ENCODE measurements at regions not wholly inside any gene's neighbourhood (a gene's known extent, or its start where the extent isn't known, plus 50 kb on each side); places are given as distances from the start of the nearest gene placed in this dataset.

DNA sequence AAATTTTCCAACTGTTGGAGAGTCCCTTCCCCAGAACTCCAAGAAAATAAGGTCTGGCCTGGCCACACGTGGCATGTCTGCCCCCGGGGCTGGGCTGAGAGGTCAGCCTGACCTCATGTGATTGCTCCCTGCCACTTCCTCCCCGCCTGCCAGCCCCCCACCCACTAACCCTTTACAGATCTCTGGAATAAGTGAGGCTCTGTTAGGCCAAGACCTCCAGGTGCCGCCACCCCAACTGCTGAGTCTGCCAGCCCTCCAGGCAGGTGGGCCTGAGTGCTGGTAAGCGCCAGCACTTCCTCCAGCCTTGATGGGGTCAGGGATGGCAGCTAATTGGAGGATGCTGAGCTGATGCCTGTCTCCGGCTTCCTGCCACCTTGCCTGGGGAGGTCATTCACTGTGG is 658.4 kb downstream of the MED13L start:
- H3K4me1 Mint-ChIP-seq = no peaks in the 10 kb centered on the region
- no peak overlapping the region for H3K4me3 Mint-ChIP-seq
- H3K27ac Mint-ChIP-seq = no peak overlapping the region
- no peak for DNase-seq
- H3K9me3 Mint-ChIP-seq = peaks cover 8% of the 10 kb centered on the region
- H3K36me3 Mint-ChIP-seq = no peaks in the 10 kb centered on the region
- H3K27me3 Mint-ChIP-seq = peaks cover 14% of the 10 kb centered on the region

DNA sequence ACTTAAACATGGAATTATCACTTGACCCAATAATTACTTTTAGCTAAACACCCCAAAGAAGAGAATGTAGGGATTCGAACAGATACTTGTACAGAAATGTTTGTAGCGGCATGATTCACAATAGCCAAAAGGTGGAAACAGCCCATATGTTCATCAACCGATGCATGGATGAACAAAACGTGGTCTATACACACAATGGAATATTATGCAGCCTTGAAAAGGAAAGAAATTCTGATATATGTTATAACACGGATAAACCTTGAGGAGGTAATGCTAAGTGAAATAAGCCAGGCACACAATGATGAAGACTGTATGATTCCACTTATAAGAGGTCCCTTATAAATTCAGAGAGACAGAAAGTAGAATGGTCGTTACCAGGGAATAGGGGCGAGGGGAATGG is 659.4 kb downstream of the MED13L start:
- DNase-seq = no peak

GRCh38 chr12:115617391-115617790 is 660.1 kb downstream of the MED13L start:
- no peaks in the 10 kb centered on the region for H3K36me3 Mint-ChIP-seq
- no peak for DNase-seq
- H3K4me1 Mint-ChIP-seq = no peaks in the 10 kb centered on the region
- peaks cover 5% of the 10 kb centered on the region for H3K27me3 Mint-ChIP-seq
- H3K9me3 Mint-ChIP-seq = peaks cover 8% of the 10 kb centered on the region
- H3K4me3 Mint-ChIP-seq = no peak overlapping the region
- H3K27ac Mint-ChIP-seq = no peak overlapping the region

More for the DNA sequence above, 659.4 kb downstream of the MED13L start:
- H3K4me1 Mint-ChIP-seq = no peaks in the 10 kb centered on the region
- H3K27ac Mint-ChIP-seq = no peak overlapping the region
- H3K36me3 Mint-ChIP-seq = no peaks in the 10 kb centered on the region
- H3K27me3 Mint-ChIP-seq = peaks cover 5% of the 10 kb centered on the region
- H3K4me3 Mint-ChIP-seq = no peak overlapping the region
- peaks cover 8% of the 10 kb centered on the region for H3K9me3 Mint-ChIP-seq

DNA sequence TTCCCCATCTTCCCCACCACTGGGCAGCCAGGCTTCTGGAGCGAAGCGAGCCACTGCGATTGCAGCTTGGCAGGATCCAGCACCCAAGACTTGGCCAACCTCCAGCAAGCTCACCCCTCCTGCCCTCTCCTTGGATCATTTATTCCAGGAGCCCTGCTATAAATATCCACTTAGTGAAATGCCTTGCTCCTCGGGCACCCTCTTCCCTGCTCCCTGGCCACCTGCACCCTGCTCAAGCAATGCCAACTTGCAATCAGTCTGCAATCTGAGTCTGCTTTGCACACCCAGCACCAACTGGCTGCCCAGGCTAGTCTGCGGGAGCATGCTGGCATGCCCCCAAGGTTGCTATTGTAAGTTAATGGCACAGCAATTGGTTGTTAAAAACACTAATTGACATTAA is 666.0 kb downstream of the MED13L start:
- Mint-ChIP-seq H3K36me3 (no peaks in the 10 kb centered on the region), H3K4me1 (no peaks in the 10 kb centered on the region), H3K9me3 (no peaks in the 10 kb centered on the region), H3K27ac (no peak overlapping the region), H3K4me3 (no peak overlapping the region), H3K27me3 (peaks cover 2% of the 10 kb centered on the region)
- no peak for DNase-seq

DNA sequence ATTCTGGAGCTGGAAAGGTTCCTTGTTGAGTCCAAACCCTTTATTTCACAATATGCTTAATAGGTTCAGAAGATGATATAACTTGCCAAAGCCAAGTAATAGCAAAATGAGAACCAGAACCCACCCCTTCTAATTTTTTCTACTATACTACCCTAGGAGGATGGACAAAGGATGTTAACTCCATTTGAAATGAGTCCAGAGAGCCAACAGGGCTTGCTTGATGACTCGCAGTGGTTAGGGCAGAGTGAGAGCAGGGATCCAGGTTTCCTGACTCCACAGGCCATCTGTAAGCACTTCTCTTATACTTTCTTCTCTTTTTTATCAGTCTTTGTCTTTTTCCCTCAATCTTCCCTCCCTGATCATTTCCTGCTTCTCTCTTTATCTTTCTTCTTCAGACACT is 668.1 kb downstream of the MED13L start:
- peaks cover 19% of the 10 kb centered on the region for H3K27me3 Mint-ChIP-seq
- no peak overlapping the region for H3K4me3 Mint-ChIP-seq
- H3K36me3 Mint-ChIP-seq = no peaks in the 10 kb centered on the region
- no peak for DNase-seq
- no peak overlapping the region for H3K27ac Mint-ChIP-seq
- no peaks in the 10 kb centered on the region for H3K9me3 Mint-ChIP-seq
- no peaks in the 10 kb centered on the region for H3K4me1 Mint-ChIP-seq

- no peaks in the 10 kb centered on the region for H3K36me3 Mint-ChIP-seq
- H3K4me3 Mint-ChIP-seq = no peak overlapping the region
- H3K9me3 Mint-ChIP-seq = no peaks in the 10 kb centered on the region
- H3K4me1 Mint-ChIP-seq = no peaks in the 10 kb centered on the region
- no peak for DNase-seq
- no peak overlapping the region for H3K27ac Mint-ChIP-seq
- peaks cover 28% of the 10 kb centered on the region for H3K27me3 Mint-ChIP-seq
Measured at GRCh38 chr12:115606040-115606439, 671.5 kb downstream of the MED13L start.

DNA sequence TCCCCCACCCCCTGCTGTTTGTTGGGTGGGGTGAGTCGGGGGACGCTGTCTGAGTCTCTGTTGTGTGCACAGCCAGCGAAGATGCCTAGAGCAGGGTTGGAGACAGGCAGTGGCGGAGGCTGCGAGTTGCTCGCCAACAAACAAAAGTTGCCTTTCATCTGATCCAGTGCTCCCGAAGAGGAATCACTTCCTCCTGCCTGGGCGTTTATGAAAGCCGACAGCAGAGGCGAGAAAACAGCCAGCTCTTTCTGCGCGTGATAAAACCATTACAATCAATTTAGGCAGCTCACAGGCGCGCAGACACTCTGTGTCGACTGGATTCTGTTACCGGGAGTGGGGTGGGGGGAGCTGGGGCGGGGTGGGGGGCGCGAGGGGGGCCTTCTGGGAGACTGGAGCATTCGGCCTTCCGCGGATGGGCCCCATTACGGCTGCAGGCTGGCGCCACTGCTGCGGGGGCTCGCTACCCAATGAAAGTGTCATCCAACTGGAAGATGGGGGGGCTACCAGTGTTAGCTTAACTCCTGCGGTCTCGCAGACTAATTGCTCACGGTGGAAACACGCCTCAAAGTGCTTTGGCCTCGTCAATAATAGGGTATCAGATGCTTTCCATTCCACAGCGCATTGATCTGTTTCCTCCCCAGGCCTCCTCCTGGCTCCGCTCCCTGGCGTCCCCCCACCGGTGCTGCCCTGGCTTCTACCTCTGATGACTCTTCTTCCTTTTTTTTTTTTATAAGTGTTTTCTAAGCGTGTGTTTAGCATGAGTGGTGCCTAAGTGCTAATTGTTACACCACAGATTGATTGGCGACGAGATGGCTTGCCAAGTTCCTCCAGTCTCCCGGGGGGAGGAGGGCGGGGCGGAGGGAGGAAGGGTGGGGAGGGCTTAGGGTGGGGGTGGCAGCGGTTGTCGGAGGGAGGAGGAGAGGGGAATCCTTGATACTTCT is 678.4 kb downstream of the MED13L start:
- Mint-ChIP-seq H3K27me3 (peaks cover 42% of the 10 kb centered on the region), H3K4me3 (no peak overlapping the region), H3K36me3 (no peaks in the 10 kb centered on the region), H3K4me1 (no peaks in the 10 kb centered on the region), H3K9me3 (peaks cover 4% of the 10 kb centered on the region), H3K27ac (no peak overlapping the region)
- no peak for DNase-seq

- H3K9me3 Mint-ChIP-seq = peaks cover 4% of the 10 kb centered on the region
- H3K4me1 Mint-ChIP-seq = no peaks in the 10 kb centered on the region
- peaks cover 37% of the 10 kb centered on the region for H3K27me3 Mint-ChIP-seq
- no peak for DNase-seq
- no peaks in the 10 kb centered on the region for H3K36me3 Mint-ChIP-seq
- no peak overlapping the region for H3K4me3 Mint-ChIP-seq
- no peak overlapping the region for H3K27ac Mint-ChIP-seq
Measured at GRCh38 chr12:115597157-115597712, 680.3 kb downstream of the MED13L start.

DNA sequence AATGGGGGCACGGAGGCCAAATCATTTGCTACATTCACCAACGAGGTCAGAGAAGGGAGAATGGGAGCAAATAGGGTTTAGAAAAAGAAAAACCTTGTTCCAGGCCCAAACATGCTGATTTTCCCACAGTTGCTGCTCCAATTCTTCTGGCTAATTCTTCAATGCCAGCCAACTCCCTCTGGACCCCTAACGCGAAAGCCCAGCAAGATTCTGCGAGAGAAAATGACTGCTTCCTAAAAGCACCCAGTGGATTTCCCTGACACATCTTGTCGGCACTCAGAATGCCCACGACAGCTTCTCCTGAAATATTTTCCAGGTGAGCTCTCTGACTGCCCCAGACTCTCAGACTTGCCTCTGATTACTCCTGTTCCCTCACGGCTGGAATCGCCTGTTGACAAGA is 689.4 kb downstream of the MED13L start:
- no peak for DNase-seq
- Mint-ChIP-seq H3K36me3 (no peaks in the 10 kb centered on the region), H3K9me3 (peaks cover 5% of the 10 kb centered on the region), H3K4me3 (no peak overlapping the region), H3K27me3 (no peaks in the 10 kb centered on the region), H3K4me1 (no peaks in the 10 kb centered on the region), H3K27ac (no peak overlapping the region)

DNA sequence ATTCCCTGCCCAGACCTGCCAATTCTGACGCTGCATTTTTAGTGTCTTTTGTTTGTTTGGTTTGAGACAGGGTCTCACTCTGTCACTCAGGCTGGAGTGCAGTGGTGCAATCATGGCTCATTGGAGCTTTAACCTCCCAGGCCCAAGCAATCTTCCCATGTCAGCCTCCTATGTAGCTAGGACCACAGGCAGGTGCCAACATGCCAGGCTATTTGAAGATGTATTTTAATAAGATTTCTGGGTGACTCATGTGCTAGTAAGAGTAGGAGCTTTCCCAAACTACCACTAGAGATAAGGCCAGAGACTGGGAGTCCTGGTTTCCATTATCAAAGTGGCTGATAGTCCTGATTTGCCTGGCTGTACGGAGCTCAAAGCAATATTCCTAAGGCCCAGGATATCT is 693.3 kb downstream of the MED13L start:
- no peak overlapping the region for H3K27ac Mint-ChIP-seq
- no peaks in the 10 kb centered on the region for H3K36me3 Mint-ChIP-seq
- no peaks in the 10 kb centered on the region for H3K27me3 Mint-ChIP-seq
- no peaks in the 10 kb centered on the region for H3K4me1 Mint-ChIP-seq
- no peak overlapping the region for H3K4me3 Mint-ChIP-seq
- no peak for DNase-seq
- peaks cover 5% of the 10 kb centered on the region for H3K9me3 Mint-ChIP-seq

GRCh38 chr12:115583591-115583990 is 693.9 kb downstream of the MED13L start:
- Mint-ChIP-seq H3K36me3 (no peaks in the 10 kb centered on the region), H3K4me1 (no peaks in the 10 kb centered on the region), H3K4me3 (no peak overlapping the region), H3K27ac (no peak overlapping the region), H3K27me3 (no peaks in the 10 kb centered on the region), H3K9me3 (peaks cover 5% of the 10 kb centered on the region)
- no peak for DNase-seq

DNA sequence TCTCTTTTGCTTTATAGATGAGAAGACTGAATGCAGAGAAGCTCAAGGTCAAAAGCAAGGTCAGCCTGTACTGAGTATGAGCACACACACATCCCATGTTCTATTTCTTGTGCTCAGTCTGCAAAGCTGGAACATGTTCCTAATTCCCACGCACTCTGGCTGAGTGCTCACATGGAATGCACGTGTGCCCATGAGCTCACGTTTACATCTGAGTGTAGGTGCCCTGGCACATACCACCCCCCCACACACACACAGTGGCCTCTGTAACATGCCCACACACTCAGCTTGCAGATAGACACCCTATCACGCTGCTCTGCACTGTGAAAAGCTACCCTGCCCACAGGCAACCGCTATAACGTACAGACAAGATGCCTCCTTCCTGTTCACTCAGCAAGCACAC is 700.1 kb downstream of the MED13L start:
- Mint-ChIP-seq H3K9me3 (no peaks in the 10 kb centered on the region), H3K27ac (no peak overlapping the region), H3K36me3 (no peaks in the 10 kb centered on the region), H3K4me3 (no peak overlapping the region), H3K4me1 (no peaks in the 10 kb centered on the region), H3K27me3 (peaks cover 7% of the 10 kb centered on the region)
- DNase-seq = no peak

GRCh38 chr12:115574826-115575225 is 702.7 kb downstream of the MED13L start:
- no peaks in the 10 kb centered on the region for H3K36me3 Mint-ChIP-seq
- H3K4me3 Mint-ChIP-seq = no peak overlapping the region
- H3K4me1 Mint-ChIP-seq = no peaks in the 10 kb centered on the region
- H3K9me3 Mint-ChIP-seq = peaks cover 4% of the 10 kb centered on the region
- H3K27me3 Mint-ChIP-seq = peaks cover 7% of the 10 kb centered on the region
- H3K27ac Mint-ChIP-seq = no peak overlapping the region
- no peak for DNase-seq

DNA sequence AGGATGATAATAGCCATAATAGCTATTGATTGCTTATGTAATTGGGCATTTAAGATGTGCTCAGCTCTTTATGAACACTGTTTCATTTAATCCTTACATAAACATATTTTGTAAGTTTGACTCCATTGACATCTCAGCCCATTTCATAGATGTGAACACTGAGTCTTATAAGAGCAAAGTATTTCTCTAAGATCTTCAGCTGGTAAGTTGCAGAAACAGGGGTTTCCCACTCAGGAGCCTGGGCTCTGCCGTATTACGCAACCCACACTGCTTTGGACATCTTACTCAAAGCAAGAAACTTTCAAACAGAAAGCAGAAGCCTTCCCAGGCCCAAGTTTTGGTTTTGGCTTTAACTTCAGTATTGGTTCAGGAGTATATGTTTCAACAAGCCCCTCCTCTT is 705.1 kb downstream of the MED13L start:
- Mint-ChIP-seq H3K36me3 (no peaks in the 10 kb centered on the region), H3K4me3 (no peak overlapping the region), H3K9me3 (peaks cover 4% of the 10 kb centered on the region), H3K27me3 (peaks cover 5% of the 10 kb centered on the region), H3K4me1 (no peaks in the 10 kb centered on the region), H3K27ac (no peak overlapping the region)
- DNase-seq = no peak

DNA sequence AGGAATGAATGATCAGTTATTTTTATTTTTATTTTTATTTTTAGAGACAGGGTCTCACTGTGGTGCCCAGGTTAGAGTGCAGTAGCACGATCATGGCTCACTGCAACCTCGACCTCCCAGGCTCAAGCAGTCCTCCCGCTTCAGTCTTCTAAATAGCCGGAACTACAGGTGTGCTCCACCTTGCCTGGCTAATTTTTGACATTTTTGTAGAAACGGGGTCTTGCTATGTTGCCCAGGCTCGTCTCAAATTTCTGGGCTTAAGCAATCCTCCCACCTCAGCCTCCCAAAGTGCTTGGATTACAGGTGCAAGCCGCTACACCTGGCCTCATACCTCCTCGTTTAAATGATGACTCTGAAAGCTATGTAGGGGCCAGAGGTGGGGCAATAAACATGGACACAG is 706.0 kb downstream of the MED13L start:
- no peak for DNase-seq
- Mint-ChIP-seq H3K4me1 (no peaks in the 10 kb centered on the region), H3K27me3 (peaks cover 3% of the 10 kb centered on the region), H3K27ac (no peak overlapping the region), H3K9me3 (peaks cover 4% of the 10 kb centered on the region), H3K4me3 (no peak overlapping the region), H3K36me3 (no peaks in the 10 kb centered on the region)

DNA sequence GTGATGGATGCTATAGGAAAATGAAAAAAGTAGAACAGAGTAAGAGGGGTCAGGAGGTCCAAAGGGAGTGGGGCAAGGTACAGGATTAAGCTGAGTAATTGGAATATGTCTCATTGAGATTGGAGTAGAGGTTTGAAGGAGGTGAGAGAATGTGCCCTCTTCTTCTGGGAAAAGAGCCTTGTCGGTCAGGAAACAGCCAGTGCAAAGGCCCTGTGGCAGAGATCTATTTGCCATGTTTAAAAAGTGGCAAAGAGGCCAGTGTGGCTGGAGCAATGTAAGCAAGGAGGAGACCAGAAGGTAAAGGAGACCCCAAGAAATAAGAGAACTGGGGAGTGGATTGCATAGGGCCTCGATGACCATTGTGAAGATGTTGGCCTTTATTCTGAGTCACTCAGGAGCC is 706.5 kb downstream of the MED13L start:
- H3K27ac Mint-ChIP-seq = no peak overlapping the region
- H3K27me3 Mint-ChIP-seq = no peaks in the 10 kb centered on the region
- no peak overlapping the region for H3K4me3 Mint-ChIP-seq
- no peaks in the 10 kb centered on the region for H3K36me3 Mint-ChIP-seq
- DNase-seq = no peak
- H3K4me1 Mint-ChIP-seq = no peaks in the 10 kb centered on the region
- H3K9me3 Mint-ChIP-seq = peaks cover 4% of the 10 kb centered on the region
